MM.1S (cell line): ENCODE measurements at regions not wholly inside any gene's neighbourhood (a gene's known extent, or its start where the extent isn't known, plus 50 kb on each side); places are given as distances from the start of the nearest gene placed in this dataset.

Experiments used
- CTCF ChIP-seq: fragments of 300-600 bp; sonication (generic); IDR thresholded peaks from 2 replicates; pipeline ENCODE4 v1.5.1; 2016; ENCODE audit warnings: antibody characterized with exemption, low read length, mixed read lengths
- EZH2 ChIP-seq: fragments of 300-600 bp; sonication (generic); optimal IDR thresholded peaks from 2 replicates; pipeline ENCODE3; 2017; ENCODE audit warnings: low read depth, mild to moderate bottlenecking, antibody characterized with exemption, low read length, mixed read lengths
- EZH2phosphoT487 ChIP-seq: fragments of 300-600 bp; sonication (generic); IDR thresholded peaks from 2 replicates; pipeline ENCODE4 v1.6.1; 2018; ENCODE audit warnings: antibody characterized with exemption, low read length

GRCh38 chr20:39897058-39897457 lies 792.0 kb downstream of the MAFB start:
- TF ChIP-seq CTCF: no peak
- TF ChIP-seq EZH2phosphoT487: no peak
- no peak for TF ChIP-seq EZH2
